HG03159 (cell line): ENCODE measurements at regions not wholly inside any gene's neighbourhood (a gene's known extent, or its start where the extent isn't known, plus 50 kb on each side); places are given as distances from the start of the nearest gene placed in this dataset.

Experiments
- ATAC-seq: cut with Tn5 transposase; IDR thresholded peaks from one replicate; pipeline ENCODE4 v1.9.1; 2021; ENCODE audit warnings: mild to moderate bottlenecking, moderate library complexity; ENCODE audit not compliant: unreplicated experiment

DNA sequence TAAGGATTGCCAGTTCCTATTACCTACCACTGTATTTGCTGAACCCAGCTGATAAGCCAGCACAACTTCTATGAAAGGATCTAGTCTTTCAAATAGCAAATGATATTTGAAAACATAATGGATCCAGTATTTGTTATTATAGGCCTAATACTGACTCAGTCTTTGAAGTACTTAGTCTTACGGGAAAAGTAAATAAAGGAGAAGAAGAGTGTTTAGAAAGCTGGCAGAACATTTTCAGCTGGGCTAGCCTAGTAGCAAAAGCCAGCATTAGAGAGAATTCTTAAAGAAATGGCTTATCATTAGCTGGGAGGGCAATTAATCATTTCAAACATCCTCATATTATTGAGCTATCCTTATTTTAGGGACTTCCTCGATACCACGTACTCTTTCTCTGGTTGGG lies 101.4 kb upstream of the GOLIM4 start:
- no peak for ATAC-seq

DNA sequence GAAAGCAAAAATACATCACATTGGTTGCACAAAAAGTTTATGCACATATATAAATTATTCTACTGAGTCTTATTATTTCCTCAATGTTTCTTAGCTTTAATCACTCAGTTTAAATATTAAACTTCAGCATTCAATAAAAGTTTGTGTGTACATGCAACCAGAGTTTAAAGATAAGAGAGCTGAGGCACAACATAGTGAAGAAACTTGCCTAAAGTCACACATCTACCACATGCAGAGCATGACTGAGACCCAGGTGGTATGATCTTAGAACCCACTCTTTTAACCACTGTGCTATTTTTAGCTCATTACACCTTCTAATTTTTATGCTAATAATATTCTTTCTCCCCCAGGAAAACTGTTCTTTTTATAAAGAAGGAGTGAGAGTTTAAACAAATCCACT lies 96.1 kb upstream of the GOLIM4 start:
- no peak for ATAC-seq

DNA sequence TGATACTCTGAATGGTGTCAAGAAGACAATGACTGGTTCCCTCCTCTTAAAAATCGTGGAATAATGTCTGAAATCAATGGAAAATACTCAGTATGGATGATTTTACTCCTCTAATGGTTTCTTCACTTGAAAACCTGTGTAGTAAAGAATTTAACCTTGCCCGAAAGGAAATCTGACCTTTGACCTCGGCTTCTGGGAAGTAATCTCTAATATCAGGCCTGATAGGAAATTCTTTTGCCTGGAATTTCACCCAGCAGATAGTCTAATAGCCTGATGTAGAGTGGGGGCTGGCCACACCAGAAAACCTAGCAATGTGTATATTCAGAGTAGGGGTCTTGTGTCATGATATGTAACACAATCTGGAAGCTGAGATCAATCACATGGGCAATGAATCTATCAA lies 91.5 kb upstream of the GOLIM4 start:
- no peak for ATAC-seq

DNA sequence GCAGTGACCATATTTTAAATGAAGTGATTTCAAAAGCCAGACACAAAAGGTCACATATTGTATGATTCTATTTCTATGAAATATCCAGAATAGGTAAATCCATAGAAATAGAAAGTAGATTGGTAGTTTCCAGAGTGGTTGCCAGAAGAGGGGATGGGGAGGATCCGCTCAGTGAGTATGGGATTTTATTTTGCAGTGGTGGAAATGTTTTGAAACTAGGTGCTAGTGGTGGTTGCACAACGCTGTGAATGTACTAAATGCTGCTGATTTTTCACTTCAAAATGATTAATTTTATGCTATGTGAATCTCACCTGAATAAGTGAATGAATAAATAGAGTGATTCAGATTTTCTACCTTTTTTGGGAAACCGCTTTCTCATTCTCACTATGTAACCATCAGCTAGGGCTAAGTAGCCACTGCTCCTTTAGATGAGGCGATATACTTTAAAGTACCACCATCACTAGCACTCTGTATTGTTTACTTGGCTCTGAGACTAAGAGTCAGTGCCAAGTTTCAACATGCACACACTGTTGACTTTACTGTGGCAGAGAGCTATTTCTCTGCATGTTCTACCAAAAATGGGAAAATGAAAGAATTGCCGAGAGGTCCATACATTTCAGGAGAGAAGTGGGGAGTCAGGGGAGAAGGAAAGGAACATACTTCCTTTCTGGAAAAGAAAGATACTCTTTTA lies 90.7 kb upstream of the GOLIM4 start:
- ATAC-seq, result no peak

DNA sequence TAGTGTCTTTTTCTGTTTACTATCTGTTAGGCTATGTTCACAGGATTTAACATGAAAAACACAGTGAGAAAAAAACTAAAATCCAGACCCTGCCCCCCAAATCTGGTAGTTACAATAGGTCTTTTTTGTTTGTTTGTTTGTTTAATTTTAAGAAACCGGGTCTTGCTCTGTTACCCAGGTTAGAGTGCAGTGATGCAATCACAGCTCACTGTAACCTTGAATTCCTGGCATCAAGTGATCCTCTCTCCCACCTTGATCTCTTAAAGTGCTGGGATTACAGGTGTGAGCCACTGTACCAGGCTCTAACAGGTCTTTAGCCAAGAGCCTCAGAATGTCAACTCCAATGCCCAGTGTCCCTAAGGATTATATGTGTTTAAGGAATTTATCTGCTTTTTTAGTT lies 88.0 kb upstream of the GOLIM4 start:
- ATAC-seq, result no peak

DNA sequence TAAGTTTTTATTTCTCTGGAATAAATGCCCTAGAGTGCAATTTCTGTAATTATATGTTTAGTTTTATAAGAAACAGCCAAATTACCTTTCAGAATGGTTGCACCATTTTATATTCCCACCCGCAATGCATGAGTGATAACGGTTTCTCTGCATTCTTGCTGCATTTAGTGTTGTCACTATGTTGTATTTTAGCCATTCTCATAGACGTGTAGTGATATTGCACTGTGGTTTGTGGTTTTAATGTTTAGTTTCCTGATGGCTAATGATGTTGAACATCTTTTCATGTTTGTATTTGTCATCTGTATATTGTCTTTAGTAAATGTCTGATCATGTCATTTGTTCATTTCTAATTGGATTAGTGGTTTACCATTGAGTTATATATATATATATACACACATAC lies 73.0 kb upstream of the GOLIM4 start:
- no peak for ATAC-seq

DNA sequence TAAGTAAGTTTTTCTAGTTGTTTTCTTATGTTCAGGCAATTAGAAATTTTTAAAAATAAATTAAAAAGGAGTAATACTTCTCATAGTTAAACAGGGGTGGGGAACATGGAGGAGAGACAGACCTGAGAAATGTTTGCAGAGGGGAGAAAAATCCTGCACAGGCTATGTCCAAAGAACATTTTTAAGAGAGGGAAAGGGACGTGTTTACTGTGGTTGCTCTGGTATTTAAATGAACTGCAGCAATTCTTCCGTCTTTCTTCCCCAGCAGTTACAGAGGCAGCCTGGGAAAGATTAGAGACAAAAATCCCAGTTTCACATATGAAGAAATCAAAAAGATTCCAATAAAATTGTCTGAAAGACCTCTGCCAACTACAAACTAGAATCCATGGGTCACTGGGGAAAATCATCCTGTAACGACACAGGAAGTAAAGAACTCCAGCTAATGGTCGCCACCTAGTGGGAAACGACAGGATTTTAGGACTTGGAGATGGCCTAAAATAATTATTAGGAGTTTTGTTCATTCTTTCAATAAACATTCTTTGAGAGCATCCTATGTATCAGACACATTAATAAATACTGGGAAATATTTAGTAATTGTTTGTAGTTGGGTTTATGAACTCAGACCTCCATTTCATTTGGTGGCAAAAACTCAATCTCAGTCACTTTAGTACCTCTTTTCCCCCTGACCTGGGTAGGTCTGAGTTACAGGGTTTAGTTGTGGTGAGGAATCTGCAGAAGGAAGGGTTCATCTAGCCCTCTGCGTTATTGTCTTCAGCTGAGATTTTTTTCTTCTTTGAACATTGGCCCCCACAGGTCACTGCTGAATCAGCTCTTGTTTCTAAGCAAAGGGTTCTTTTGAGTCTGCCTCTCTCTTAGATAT lies 69.9 kb upstream of the GOLIM4 start:
- peak; percentile 78 for ATAC-seq

DNA sequence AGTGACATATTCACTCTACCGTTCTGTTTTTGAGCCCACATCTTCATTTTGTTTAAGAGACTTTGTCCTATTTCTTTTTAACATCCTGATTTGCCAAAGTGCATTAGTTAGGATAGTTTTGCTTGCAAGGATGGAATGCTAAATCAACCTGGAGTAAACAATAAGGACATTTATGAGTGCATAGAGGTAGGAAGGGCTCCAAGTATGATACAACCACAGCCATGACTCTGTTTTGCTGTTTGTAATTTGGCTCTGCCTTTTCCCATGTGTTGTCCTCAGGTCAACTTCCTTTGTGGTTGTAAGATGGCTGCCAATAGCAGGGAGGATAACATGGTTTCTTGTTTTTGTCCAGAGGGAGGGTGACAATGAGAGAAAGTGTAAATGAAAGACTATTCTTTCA lies 66.4 kb upstream of the GOLIM4 start:
- ATAC-seq, result no peak

DNA sequence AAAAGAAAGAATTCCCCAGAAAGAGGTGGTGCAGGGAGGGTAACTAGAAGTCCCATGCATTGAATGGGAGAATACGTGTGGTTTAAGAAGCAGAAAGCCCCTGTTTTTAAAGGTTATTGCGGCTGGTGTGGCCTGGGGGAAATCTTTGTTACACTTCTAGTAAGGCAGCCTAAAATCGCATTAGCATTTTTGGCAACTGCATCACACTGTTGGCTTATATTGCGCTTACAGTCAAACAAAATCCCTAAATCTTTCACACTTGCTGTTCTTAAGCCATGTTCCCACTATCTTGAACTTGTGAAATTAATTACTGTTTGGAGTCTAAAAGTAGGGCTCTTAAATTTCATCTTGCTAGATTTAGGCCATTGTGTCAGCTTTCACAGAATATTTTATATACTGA lies 66.0 kb upstream of the GOLIM4 start:
- no peak for ATAC-seq

DNA sequence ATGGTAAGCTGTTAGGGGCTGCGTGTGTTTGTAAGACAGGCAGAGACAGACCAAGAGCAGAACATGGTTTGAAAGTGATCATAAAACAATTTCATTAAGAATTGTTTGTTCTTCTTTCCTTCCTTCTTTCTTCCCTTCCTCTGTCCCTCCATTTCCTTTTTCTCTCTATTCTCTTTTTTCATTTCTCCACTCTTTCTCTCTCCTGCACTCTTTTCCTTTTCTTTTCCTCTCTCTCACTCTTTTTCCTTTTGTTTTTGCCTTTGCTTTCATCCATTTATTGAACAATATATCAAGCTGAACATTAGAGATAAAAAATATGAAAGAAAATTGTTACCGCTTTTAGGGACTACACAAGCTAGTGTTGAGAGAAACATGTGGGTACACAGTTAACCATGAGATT lies 62.2 kb upstream of the GOLIM4 start:
- ATAC-seq, result no peak

DNA sequence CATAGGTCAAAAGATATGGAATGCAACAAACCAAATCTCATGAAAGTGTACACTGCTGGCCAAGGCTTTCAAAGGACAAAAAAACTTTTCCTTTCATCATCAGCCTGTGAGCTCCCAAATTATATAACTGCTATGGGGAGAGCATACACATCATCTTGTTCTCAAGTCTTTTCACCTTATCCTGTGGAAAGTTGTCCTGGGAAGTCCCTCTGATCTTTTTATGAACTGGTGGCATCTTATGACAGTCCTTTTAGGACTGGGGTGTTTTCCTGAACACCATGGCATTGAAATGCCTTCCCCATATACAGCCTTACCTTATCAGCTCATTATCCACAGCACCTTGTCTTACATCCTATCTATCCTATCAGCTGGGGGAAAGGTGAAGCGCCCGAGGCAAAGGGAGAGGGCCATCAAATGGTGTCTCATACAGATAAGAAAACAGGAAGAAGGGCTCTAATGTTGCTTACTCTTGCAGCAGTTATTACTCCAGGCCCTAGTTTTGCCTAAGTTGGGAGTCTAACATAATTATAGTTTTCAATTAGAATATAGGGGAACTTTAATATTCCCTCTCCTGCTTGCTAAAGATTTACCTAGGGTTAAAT lies 61.5 kb upstream of the GOLIM4 start:
- no peak for ATAC-seq

DNA sequence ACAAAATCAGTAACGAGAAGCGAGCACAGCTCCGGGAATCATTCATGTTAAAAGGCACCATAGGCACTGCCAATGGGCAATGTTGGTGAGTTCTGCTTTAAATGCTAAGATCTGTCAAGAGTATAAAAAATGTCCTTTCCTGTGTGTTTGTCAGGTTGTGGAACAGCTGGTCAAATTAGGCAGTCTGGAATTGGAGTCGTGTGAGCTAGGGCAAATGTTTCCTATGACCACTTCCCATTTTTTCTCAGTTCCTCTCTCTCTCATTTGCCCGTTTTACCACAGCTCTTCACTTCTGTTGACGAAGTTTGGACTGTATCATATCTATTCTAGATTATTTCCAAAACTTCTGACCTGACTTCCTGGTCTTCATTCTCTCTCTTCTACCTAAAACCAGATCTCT lies 60.8 kb upstream of the GOLIM4 start:
- ATAC-seq, result no peak

DNA sequence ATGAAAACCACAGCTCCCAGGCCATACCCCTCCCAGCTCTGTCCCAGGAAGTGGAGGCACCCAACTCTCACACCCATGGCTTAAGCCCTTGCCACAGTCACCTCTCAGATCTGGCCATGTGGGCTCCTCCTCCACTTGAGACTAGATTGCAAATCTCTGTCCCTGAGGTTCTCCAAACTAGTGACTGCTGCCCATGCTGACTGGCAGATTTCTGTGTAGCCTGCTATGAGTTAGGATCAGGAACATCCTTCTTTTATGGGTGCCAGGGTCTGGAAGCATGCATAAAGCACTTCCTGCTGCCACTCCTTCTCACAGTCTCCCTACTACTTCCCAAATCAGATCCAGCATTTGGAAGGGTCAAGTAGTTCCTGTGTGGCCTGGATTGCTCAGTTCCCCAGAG lies 59.6 kb upstream of the GOLIM4 start:
- no peak for ATAC-seq

DNA sequence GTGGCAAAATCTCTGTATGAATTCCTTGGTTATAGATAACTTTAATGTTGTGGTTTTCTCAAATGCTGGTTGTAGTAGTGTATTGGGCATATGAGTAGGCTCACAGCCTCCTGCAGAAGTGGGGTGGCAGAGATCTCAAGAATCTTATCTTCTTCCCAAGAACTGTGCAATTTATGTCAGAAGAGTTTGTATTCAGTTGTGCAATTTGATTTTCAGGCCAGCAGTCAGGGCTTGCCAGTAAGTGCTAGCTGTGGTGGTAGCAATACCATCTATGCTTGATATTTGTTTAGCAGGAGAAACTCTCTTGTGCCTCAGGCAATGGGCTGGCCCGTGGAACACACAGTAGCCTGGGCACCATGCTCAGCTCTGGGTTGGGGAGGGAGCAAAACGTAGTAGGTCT lies 58.4 kb upstream of the GOLIM4 start:
- no peak for ATAC-seq

DNA sequence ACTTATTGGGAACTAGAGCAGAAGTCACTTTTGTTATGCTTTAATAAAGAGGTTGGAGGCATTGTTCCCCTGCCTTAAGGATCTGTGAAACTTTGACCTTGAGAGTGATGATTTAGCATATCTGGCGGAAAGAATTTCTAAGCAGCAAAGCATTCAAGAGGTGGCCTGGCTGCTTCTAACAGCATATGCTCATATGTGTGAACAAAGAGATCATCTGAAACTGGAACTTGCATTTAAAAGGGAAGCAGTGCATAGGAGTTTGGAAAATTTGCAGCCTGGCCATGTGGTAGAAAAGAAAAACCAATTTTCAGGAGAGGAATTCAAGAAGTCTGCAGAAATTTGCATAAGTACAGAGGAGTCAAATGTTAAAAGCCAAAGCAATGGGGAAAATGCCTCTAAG lies 56.4 kb upstream of the GOLIM4 start:
- ATAC-seq, result no peak
